Stimulated activated CD8-positive, alpha-beta memory T cell treated with anti-CD3 and anti-CD28 coated beads, Interleukin-12 subunit alpha, Interleukin-12 subunit beta, amount 100 ng/mL, for 24 hours (primary cell): ENCODE measurements at regions not wholly inside any gene's neighbourhood (a gene's known extent, or its start where the extent isn't known, plus 50 kb on each side); places are given as distances from the start of the nearest gene placed in this dataset.

Experiments
- DNase-seq: peaks from one replicate; pipeline ENCODE4 v3.0.0-alpha.2; 2020; ENCODE audit errors: extremely low read depth

DNA sequence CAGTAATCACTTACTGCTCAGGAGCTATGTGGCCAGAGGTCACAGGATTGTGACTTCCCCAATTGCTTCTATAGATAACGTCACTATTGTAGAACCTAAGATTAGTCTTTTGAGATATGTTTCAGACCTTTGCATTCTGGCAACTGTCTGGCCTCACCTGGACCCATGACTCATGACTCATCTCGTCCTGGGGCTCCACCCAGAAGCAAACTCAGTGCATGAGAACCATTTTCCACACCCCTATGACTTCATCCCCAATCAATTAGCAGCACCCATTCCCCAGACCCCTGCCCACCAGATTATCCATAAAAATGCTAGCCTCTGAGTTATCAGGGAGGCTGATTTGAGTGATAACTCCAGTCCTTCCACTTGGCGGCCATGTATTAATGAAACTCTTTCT, 186.9 kb downstream of the EMP1 start:
- DNase-seq, result no peak

DNA sequence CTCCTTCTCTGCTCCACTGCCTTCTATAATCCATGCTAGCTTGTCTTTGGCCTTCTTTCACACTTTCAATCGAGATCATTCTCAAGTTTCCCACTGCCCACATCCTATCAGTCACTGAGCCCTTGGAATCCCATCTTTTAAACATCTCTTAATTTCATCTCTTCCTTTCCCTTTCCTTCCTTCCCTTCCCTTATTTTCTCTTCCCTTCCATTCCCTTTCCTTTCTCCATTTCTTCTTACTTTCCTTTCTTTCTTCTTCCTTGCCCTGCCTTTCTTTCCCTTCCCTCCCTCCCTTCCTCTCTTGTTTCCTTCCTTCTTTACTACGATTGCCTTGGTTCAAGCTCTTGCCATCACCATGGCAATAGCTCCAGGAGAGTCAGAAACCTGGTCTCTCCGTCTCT, 183.8 kb downstream of the EMP1 start:
- no peak for DNase-seq

DNA sequence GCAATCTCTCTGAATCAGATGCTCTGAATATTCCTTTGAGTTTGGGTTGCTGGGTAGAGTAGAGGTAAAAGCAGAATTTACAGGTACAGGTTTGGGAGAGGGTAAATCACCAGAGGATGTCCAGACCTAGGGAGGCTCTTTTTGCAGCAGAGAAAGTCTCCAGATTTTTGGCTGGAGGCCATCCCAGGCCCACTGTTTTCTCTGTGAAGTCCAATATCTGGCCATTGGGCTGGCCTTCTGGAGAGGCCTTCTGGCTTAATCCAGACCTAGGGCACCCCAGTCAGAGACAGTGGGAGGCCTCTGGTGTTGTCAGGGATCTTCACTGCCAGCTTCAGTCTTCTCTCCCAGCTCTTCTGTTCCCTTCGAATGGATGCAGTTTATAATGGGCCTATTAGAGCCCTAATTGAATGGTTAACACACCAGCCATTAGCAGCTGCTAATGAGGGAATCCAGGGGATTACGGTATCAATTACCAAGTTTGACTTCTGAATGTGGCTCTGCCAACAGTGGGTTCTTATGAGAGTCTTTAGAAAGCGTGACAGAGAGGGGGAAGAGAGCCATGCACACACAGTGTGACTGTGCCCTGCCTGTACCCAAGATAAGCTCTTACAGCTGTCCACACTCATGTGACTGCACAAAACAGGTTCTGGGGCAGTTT, 183.1 kb downstream of the EMP1 start:
- no peak for DNase-seq

DNA sequence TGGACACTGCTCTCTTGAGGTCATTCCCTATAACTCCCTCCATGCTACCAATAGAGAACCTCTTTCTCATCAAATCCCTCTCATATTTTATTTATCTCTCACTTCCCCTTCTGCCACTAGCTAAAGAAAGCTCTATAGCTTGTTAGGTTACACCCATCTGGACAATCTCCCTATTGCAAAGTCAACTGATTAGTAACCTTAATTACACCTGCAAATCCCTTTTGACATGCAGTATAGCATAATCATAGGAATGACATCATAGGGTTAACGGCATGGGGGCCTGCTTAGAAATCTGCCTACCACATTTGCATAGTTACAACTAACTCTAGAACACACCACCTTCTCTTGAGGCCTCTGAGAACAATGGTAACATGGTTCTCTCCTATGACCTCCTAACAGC, 181.2 kb downstream of the EMP1 start:
- no peak for DNase-seq

DNA sequence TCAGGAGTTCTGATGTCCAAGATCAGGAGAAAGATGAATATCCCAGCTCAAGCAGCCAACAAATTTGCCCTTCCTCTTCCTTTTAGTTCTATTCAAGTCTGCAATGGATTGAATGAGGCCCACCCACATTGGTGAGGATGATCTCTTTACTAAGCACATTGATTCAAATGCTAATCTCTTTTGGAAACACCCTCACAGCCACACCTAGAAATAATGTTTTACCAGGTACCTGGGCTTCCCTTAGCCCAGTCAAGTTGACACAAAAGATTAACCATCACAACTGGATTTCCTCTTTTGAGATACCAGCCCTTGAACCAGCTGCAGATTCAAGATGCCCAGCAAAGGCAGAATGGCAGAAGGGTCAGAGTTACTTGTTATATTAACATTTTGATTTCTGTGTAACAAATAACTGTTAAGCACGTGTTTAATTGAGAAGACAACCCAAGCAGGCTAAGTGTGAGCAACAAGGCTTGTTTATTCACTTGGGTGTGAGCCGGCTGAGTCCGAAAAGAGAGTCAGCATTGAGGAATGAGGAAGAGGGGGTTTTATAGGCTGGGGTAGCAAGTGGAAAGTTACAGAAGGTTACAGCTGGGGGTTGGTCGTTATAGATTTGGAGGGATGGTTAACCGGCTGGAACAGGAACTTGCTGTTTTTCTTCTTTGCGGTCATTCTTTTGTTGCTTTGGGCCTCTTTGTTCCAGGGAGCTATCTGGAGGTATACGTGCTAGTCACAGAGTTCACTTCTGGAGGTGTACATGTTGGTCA, 180.3 kb downstream of the EMP1 start:
- no peak for DNase-seq

DNA sequence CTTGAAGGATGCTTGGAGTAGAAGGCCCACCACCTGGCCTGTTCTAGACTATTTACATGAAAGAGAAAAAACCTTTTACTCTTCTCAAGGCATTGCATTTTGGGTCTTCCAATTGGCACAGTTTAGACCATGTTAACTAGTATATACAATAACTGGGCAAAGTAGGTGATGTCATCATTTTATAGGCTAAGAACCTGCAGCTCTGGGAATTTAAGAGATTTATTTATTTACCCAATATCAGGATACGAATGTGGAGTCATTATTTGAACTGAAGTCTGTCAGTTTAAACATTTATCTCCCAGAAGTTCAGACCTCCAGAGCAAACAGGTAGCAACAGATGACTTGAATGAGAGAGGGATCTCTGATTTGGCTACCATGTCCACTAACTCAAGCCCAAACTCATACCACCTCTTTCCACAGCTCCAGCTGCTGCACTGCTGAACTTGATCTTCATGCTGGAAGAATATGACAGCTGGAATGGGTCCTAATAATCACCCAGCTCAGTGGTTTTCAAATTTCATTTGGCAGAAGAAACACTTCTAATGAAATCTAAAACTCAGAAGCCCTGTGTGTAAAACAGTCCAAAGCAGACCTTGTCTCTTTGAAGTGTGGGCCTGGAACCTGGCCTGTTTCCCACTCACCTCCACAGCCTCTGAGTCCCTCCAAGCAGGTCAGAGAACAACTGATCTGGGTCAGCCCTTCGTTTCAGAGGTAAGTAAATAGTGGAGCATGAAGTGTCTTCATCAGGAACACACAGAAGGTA, 179.2 kb downstream of the EMP1 start:
- DNase-seq, result no peak

DNA sequence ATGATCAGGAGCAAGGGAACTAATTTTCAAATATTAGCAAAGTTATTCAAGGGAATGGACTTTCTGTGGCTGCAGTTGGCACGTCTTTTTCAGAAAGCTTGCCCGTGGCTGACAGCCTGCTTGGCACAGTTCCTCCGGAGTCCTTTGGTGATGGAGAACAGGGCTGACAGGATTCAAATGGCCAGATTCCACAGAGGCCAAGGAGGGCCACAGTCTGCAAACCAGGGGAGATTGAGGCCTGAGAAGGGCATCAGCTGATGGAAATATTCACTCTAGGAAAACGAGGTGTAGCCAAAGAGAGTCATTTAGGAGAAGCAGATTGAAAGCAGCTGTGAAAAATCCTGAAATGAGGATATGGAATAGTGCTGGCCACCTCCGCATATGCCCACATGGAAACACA, 178.3 kb downstream of the EMP1 start:
- DNase-seq, result no peak

DNA sequence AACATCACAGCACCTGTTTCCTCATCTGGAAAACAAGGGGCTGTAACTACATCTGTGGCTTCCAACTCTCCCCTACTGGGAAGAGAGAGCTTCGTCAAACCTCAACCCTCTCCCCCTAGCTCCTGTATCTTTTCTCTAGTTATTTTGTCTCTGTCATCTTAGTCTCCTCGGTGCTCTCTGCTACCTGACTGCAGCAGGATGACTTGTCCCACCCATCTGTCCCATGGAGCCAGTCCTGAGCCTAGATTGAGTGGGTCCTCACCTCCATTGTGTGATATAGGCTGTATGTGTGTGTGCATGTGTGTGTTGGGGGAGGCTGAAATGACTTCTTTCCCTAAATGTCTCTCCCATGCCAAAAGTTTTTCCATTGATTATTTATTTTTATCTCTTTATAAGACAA, 177.3 kb downstream of the EMP1 start:
- DNase-seq, result no peak

DNA sequence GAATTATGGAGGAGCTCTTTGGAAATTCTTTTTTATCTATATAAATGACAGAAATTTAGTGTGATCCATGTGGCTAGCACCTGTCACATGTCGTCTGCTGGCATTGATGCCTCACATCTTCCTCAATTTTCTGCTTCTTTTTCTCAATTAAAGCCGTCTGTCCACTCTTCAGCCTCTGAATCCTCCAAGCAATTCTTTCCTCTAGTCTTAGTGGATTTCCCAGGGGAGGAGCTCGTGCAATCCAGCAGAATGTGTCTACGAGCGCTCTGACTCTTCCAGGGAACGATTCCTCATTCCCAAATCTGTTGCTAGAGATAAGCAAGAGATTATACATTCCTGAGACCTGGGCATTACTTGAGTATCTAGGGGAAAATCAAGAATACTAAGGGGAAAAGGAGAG, 176.6 kb downstream of the EMP1 start:
- DNase-seq, result no peak

DNA sequence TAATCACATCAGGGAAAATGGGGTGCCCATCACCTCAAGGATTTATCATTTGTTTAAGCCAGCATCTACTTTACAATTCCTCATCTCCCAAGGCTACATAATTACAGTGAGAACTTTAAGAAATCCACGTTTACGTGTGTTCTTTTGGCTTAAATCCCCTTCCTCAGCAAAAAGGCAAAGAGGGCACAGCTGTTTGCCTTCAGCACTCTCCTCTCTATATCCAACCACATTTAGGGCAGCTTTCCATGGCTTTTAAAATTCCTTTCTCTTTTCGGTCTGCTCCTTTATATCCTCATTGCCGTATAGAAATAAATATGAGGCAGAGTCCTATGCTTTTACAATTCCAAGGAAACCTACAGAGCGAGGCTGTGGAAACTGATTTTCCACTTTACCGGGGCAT, 175.9 kb downstream of the EMP1 start:
- DNase-seq, result no peak

DNA sequence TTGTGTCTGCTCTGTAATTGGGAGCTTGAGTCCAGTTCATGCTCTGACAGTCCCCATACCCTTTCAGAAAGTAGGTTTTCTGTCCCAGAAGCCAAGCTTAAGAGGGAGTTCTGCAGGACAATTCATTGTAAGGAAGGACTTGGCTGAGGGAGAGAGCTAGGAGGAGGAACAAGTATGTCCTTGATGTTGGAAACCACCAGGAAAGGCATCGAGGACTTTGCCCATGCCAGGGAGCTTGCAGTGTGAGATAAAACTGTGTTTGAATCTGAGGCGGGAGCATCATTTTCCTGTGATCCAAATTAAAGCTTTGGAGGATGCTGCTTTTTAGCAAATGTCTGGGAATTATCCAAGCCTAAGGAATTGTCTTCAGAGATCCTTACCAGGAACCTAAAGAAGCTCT, 175.3 kb downstream of the EMP1 start:
- DNase-seq, result no peak

DNA sequence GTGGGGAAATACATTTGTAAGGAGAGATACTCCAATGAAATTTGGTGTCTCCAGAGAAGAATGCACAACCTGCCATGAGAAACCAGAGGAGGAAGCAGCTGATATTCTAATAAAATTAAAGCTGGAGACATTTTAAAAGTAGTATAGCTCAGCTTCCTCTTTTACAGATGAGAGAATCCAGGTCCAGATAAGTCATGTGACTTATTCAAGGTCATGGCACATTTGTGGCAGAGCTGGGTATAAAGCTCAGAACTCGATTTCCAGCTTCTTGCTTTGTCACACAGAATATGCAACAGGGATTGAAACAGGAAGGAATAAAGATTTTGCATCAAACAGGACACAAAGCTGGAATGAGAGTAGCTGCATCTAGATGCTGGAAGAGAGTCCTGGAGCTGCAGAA, 174.8 kb downstream of the EMP1 start:
- DNase-seq, result no peak

DNA sequence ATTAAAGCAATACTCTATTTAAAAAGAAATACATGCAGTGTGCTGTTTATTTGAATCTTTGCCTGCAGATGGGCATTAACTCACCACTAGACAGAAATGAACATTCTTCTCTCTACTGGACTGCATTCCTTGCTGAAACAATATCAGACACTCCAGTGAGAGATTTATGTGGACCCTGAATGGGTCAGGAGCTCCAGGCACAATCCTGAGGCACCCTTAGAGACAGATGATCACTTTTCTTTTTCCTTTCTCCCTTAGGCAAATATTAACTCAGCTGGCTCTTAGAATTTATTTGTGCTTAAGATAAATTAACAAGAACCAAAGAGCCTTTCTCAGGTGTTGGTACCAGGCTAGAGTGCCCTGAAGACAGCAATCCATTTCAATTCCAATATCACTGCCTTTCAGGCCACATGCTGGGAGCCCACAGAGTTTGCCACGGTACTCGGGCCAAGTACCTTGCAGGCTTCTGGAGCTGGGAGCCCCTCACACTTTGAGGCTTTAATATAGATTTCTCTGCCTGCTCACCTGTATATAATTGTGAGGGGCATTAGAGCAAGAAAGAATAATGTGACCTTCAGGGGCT, 173.0 kb downstream of the EMP1 start:
- no peak for DNase-seq

DNA sequence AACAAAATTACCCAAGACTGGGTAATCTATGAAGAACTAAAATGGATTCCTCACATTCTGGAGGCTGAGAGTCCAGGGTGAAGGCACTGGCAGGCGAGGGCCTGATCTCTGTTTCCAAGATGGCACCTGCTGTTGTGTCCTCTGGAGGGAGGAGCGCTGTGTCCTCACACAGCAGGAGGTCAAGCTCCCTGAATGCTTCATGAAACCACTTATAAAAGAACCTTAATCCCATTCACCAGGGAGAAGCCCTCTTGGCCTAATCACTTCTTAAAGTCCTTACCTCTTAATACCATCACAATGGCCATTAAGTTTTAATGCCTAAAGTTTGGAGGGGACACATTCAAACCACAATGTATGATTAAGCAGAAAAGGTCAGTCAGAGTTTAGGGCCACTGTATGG, 172.4 kb downstream of the EMP1 start:
- DNase-seq, result no peak

DNA sequence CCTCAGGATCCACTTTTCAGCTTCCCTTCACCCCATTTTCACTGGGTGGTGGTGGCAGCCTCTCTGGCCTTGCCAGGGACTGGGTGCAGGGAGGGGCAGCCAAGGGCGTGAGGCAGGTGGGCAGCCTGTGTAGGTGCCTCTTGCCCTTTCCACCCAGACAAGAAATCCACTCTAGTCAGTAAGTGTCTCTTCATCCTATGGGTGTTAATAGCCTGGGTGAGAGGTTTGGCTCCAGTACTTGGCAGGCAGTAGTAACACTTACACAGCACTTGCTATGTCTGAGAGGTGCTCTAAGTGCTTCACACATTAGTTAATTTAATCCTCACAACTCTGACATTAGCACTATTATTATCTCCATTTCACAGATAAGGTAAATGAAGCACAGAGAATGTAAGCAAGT, 171.9 kb downstream of the EMP1 start:
- DNase-seq, result no peak

DNA sequence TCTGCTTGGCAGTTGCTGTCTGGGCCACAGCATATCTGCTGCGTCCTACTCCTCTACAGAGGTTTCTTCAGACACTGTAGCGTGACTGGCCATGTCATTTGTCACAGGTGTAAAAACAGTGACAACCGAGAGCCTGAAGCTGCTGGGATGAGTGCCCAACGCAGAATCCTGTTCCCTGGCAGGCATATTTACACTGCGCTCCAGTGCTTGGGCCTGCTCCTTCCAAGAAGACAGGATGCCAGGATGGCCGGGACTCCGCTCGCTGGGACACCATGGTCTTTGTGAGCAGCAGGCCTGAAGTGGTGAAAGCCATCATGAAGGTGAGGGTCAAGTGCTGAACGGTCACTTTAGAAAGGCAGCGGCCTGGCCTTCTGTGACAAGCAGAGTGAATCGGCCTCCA, 171.4 kb downstream of the EMP1 start:
- DNase-seq, result no peak

DNA sequence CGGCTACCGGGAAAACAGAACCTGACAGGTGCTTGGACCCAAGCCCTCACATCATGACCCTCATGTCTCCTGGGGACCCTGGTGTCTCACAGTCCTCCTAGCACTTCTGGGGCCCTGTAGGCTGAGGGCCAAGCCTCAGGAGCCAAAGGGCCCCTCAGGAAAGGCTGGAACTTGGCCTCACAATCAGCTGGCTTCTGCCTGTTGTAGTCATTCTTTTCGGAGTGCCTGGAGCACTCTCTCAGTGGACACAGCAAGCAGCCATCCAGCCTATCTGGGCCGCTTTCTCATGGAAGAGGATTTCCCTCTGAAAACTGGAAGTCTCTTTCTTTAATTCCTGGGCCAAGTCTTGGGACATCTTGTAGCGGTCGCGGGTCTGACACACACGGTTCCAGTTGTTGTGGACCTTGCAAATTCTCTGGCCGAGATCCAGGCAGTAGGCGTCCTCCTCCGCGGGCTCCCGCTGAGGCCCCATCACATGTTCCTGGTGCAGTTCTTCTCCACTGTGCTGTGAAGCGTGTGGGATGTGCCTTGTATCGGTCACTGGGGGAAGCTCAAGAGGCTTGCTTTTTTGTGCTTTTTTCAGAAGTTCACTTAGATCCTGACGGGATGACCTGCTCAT, 169.3 kb downstream of the EMP1 start:
- no peak for DNase-seq

DNA sequence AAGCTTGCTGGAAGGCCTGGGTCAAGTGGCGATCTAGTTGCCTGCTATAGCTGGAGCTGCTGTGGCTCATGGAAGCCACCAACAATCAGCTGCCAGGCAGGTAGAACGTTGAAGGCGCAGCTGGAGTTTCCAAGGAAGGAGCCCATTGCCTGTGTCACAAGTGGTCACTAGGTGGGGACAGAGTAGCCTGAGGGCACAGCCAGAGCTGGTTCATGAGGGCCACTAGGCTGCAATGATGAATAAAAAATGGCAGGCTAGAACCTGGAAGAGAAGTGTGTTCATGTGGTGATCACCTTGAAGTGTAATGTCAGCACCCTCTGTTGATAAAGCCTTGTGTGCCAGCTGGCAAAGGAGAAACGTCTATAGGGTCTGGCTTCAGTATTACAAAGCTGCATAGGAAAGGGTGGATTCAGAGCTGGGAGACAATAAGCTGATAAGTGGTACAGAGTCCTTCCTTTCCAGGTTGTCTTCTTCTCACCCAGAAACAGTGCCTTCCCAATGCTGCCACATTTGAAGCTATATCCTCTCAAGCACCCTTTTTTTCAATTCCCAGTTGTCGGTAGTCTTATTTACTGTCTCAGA, 165.8 kb downstream of the EMP1 start:
- peak; percentile 2 for DNase-seq

DNA sequence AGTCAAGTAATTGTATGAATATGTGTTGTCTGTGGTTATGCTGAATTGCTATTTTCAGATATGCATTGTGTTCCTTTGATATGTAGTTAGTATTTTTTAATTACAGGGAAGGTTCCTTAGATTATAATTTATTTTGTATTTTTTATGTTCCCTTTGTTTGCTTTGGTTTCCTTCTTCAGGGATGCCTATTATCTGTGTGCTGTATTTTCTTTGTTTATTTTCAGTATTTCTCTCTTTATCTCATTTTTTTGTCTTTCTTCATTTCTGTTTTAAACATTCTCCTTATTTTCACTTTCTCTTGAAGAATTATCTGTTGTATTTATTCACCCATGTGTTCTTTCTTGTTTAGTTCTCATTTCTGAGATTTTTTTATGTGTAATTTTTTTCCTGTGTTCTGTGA, 163.1 kb downstream of the EMP1 start:
- DNase-seq, result no peak

DNA sequence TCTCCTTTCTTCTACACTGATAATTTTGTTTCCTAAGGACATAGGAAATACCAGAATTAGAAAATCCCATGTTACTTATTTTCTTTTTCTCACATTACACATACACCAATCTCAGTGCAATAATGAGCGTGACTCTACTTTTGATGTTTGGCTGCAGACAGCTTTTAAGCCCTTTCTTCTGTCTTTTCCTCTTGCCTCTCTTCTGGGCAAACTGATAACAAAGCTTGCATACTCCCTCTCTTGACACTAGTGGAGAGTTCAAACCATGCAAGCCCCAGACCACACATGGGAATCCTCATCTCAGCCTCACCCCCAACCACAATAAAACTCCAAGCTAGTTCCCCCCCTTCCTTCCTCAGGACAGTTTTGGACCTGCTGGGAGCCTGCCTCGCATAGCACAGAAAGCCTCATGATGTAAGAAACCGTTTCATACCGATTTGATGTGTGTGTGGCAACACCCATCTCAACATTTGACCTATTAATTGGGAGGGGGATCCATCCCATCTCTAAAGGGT, 161.9 kb downstream of the EMP1 start:
- DNase-seq, result no peak

DNA sequence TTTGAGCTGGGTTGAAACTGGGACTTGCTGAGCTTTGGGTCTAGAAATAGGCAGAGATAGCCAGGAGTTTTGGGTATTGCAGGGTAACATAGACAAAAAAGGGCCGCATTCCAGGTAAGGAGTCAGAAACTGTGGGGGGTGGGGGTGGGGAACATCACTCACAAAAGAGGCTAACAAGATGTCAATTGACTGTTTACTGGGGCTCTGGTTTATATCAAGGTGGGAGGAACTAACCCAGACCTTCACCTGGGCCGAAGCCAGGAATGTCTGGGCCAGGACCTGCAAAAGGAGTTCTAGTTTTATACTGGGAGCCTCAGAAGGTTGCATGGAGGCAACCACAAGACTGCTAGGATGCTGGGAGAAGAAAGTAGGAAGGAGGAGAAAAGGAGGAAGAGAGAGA, 154.4 kb downstream of the EMP1 start:
- no peak for DNase-seq

DNA sequence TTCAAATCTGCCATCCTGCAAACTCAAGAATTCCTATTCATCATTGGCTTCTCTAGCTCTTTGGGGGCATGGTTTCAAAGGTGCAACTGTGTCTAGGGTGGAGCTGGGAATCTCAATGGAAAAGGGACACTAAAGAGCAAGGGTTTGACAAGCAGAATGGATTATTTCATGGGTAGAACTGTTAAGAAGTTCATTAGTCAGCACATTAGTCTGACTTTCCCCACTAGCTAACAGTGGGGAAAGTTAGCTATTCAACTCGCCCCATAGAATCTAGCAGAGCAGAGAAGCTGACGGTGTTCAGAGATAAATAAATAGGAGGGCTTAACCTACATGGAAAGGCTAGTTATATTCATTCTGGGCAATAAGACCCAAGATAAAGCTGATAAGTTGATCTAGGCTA, 153.9 kb downstream of the EMP1 start:
- no peak for DNase-seq
